CD14-positive monocyte (primary cell): ENCODE measurements at regions not wholly inside any gene's neighbourhood (a gene's known extent, or its start where the extent isn't known, plus 50 kb on each side); places are given as distances from the start of the nearest gene placed in this dataset.

Source experiments
- DNase-seq, 3 donors: peaks; one replicate each; pipeline ENCODE4 v3.0.0-alpha.2; 2011 to 2022
- H2AFZ ChIP-seq: 2 replicates; pipeline ENCODE4 v1.6.0; 2012; ENCODE audit warnings: mild to moderate bottlenecking, low read depth, low read length, inconsistent platforms; ENCODE audit not compliant: insufficient read depth, poor library complexity, severe bottlenecking
- H3K27ac ChIP-seq, 2 donors: 1 replicate in 1 of 2; 2 replicates in 1 of 2; pipeline ENCODE4 v1.5.1; 2012 to 2013; ENCODE audit warnings: low read length in 2 of 2, control low read depth in 1 of 2, inconsistent platforms in 1 of 2, low read depth in 1 of 2, mild to moderate bottlenecking in 1 of 2
- H3K27me3 ChIP-seq, 2 donors: one replicate each; pipeline versions ENCODE4 v1.6.0 to v1.6.1; 2011 to 2013; ENCODE audit warnings: low read length in 2 of 2; ENCODE audit not compliant: control insufficient read depth in 2 of 2, insufficient read depth in 2 of 2
- H3K36me3 ChIP-seq, 2 donors: replicated peaks in 1 of 2; 1 replicate in 1 of 2; 2 replicates in 1 of 2; pipeline versions ENCODE4 v1.5.1 to v1.6.1; 2012 to 2013; ENCODE audit warnings: low read length in 2 of 2, control low read depth in 1 of 2, inconsistent platforms in 1 of 2, mild to moderate bottlenecking in 1 of 2; ENCODE audit not compliant: insufficient read depth in 2 of 2, control insufficient read depth in 1 of 2
- H3K4me1 ChIP-seq, 2 donors: 1 replicate in 1 of 2; 2 replicates in 1 of 2; pipeline versions ENCODE4 v1.5.1 to v1.6.1; 2012 to 2013; ENCODE audit warnings: low read length in 2 of 2, control low read depth in 1 of 2, inconsistent platforms in 1 of 2, mild to moderate bottlenecking in 1 of 2, moderate library complexity in 1 of 2; ENCODE audit not compliant: insufficient read depth in 2 of 2, control insufficient read depth in 1 of 2
- H3K4me2 ChIP-seq: replicated peaks from 2 replicates; pipeline ENCODE3; 2012; ENCODE audit warnings: low read length, moderate library complexity, mild to moderate bottlenecking; ENCODE audit not compliant: poor library complexity, severe bottlenecking; ENCODE audit errors: extremely low read depth
- H3K4me3 ChIP-seq, 3 experiments: fragments of 200-600 bp in 1 of 3; sonication (generic) in 1 of 3; replicated peaks in 1 of 3; 1 replicate in 2 of 3; 2 replicates in 1 of 3; pipeline ENCODE4 v1.5.1; 2011 to 2013; ENCODE audit warnings: low read length in 3 of 3, mild to moderate bottlenecking in 3 of 3, control low read depth in 2 of 3, low read depth in 2 of 3, inconsistent platforms in 1 of 3, moderate library complexity in 1 of 3
- H3K79me2 ChIP-seq: 2 replicates; pipeline ENCODE4 v1.6.0; 2012; ENCODE audit warnings: mild to moderate bottlenecking, control low read depth, inconsistent platforms, low read length, moderate library complexity; ENCODE audit not compliant: insufficient read depth
- H3K9ac ChIP-seq: 2 replicates; pipeline ENCODE4 v1.6.0; 2017; ENCODE audit warnings: low read length, mild to moderate bottlenecking; ENCODE audit not compliant: insufficient read depth, poor library complexity, severe bottlenecking
- H3K9me3 ChIP-seq, 2 donors: replicated peaks in 1 of 2; 1 replicate in 1 of 2; 2 replicates in 1 of 2; pipeline versions ENCODE4 v1.5.1 to v1.6.1; 2012 to 2013; ENCODE audit warnings: low read length in 2 of 2, control low read depth in 1 of 2; ENCODE audit not compliant: control insufficient read depth in 1 of 2, insufficient read depth in 1 of 2
- H4K20me1 ChIP-seq: 2 replicates; pipeline ENCODE4 v1.6.0; 2012; ENCODE audit warnings: mild to moderate bottlenecking, low read length, control low read depth, moderate library complexity; ENCODE audit not compliant: insufficient read depth
- H3K27ac Mint-ChIP-seq, 7 donors: one replicate each; pipeline ENCODE4 v1.8.0; 2020; ENCODE audit warnings: mild to moderate bottlenecking in 7 of 7, mixed read lengths in 7 of 7, moderate library complexity in 6 of 7, inconsistent platforms in 2 of 7
- H3K27me3 Mint-ChIP-seq, 3 donors: one replicate each; pipeline ENCODE4 v1.8.0; 2021 to 2022; ENCODE audit warnings: low read depth in 3 of 3, mild to moderate bottlenecking in 3 of 3, mixed read lengths in 3 of 3, moderate library complexity in 3 of 3, inconsistent platforms in 1 of 3
- H3K36me3 Mint-ChIP-seq, 2 donors: one replicate each; pipeline ENCODE4 v1.8.0; 2020; ENCODE audit warnings: mixed read lengths in 2 of 2, inconsistent platforms in 1 of 2, mild to moderate bottlenecking in 1 of 2
- H3K4me1 Mint-ChIP-seq: one replicate; pipeline ENCODE4 v1.8.0; 2020; ENCODE audit warnings: mild to moderate bottlenecking, mixed read lengths
- H3K4me3 Mint-ChIP-seq, 2 donors: one replicate each; pipeline ENCODE4 v1.8.0; 2020; ENCODE audit warnings: mild to moderate bottlenecking in 2 of 2, mixed read lengths in 2 of 2, moderate library complexity in 1 of 2
- H3K9me3 Mint-ChIP-seq, 7 donors: one replicate each; pipeline ENCODE4 v1.8.0; 2020 to 2022; ENCODE audit warnings: mixed read lengths in 7 of 7, mild to moderate bottlenecking in 6 of 7, moderate library complexity in 6 of 7, inconsistent platforms in 2 of 7
- WGBS: methylation state at CpG from one replicate; pipeline ENCODE4 v1.1.5; 2013; ENCODE audit warnings: missing lambda C conversion rate; ENCODE audit not compliant: insufficient coverage; 5-methylcytosine and 5-hydroxymethylcytosine counted together
- intact Hi-C, 2 donors: fragments of 100-400 bp; cut with micrococcal nuclease; formaldehyde crosslinking; loops; one replicate each; pipeline versions ENCODE4 v1.15.0 to v1.15.1; 2023
- TF ChIP-seq, protein P1 (sequence below): fragments of 200-600 bp; IDR thresholded peaks from one replicate; pipeline ENCODE4 v1.8.0; 2022; ENCODE audit warnings: antibody characterized with exemption, mild to moderate bottlenecking

DNA sequence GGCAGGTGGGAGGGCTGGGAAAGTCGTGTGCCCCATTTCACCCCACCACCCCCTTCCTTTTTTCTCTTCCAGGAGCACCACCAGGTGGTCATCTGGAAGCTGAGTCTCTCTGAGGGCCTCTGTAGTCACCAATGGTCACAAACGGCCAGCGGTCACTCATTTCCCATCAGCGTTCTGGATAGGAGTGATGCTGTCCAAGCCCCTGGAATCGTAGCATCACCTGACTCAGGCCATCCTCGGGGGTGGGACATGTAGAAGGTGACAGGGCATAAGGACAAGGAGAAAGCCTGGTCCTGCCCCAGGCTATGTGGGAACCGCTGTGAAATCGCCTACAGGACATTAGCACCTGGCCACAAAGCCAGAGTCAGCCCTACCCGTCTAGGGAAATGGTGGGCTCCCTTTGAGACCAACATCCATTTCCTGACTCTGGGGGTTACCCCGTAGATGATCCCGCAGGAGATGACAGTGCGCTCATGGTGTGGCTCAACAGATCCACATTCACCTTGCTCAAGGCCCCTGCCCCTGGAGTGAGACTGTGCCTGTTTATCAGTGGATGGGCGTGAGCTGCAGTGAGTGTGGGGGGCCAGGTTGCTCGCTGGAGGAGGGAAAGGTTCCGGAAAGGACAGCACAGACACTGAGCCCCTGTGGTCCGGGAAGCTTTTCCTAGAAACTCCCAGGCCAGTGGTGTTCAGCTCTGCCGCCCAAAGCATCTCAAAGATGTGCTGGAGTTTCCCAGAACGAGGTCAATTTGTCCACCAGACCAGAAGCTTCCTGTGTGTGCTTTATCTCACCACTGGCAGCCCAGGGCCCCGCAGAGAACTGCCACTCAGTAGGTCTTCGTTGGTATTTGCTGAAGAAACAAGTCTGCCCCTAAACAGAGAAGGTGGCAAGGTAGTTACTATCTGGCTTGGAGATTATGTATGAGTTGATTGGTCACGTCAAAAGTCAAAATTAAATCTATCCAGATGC lies 61.1 kb upstream of the UNC5A start:
- TF ChIP-seq, protein P1, sequence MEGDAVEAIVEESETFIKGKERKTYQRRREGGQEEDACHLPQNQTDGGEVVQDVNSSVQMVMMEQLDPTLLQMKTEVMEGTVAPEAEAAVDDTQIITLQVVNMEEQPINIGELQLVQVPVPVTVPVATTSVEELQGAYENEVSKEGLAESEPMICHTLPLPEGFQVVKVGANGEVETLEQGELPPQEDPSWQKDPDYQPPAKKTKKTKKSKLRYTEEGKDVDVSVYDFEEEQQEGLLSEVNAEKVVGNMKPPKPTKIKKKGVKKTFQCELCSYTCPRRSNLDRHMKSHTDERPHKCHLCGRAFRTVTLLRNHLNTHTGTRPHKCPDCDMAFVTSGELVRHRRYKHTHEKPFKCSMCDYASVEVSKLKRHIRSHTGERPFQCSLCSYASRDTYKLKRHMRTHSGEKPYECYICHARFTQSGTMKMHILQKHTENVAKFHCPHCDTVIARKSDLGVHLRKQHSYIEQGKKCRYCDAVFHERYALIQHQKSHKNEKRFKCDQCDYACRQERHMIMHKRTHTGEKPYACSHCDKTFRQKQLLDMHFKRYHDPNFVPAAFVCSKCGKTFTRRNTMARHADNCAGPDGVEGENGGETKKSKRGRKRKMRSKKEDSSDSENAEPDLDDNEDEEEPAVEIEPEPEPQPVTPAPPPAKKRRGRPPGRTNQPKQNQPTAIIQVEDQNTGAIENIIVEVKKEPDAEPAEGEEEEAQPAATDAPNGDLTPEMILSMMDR = no peak
- H3K4me3 Mint-ChIP-seq = no peak overlapping the region
- Histone ChIP-seq H3K4me1 (no peaks in the 10 kb centered on the region), H3K36me3 (no peaks in the 10 kb centered on the region), H3K27me3 (peaks cover 14 to 40% of the 10 kb centered on the region in 2 donors), H3K79me2 (no peaks in the 10 kb centered on the region), H3K9me3 (peaks cover 0 to 6% of the 10 kb centered on the region in 2 donors), H3K4me2 (no peak overlapping the region), H3K9ac (no peak overlapping the region), H3K4me3 (no peak overlapping the region), H4K20me1 (no peaks in the 10 kb centered on the region), H2AFZ (no peak overlapping the region), H3K27ac (no peak overlapping the region)
- H3K27ac Mint-ChIP-seq = no peak overlapping the region
- peaks cover 34 to 55% (median 41%) of the 10 kb centered on the region in 3 donors for H3K27me3 Mint-ChIP-seq
- WGBS = 68% methylated on average over 18 of the region's 21 CpGs
- intact Hi-C loops = no loop called here
- peaks cover 0 to 10% (median 5%) of the 10 kb centered on the region in 7 donors for H3K9me3 Mint-ChIP-seq
- H3K4me1 Mint-ChIP-seq = peaks cover 3% of the 10 kb centered on the region
- peaks cover 0 to 2% of the 10 kb centered on the region in 2 donors for H3K36me3 Mint-ChIP-seq
- no peak for DNase-seq

DNA sequence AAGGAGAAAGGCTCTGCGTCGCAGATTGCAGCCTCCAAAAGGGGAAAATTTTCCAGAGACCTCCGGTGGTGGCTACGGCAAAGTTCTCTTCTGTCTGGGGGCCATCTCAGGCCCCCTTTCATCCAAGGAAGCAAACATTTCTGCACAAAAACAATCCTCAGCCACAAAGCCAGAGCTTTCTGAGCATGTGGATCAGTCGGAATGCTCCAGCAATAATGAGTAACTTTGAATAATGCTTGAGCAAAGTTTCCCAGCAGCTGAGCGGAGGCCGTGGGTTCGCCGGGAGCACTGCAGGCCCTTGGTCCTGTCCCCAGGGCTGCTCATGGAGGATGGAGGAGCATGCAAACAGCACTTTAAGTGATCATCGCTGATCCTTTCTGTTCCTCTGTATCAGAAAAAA lies 60.2 kb upstream of the UNC5A start:
- Mint-ChIP-seq H3K4me3 (no peak overlapping the region), H3K27ac (no peak overlapping the region), H3K27me3 (peaks cover 27 to 46% (median 34%) of the 10 kb centered on the region in 3 donors), H3K9me3 (peaks cover 0 to 16% (median 10%) of the 10 kb centered on the region in 7 donors), H3K4me1 (peaks cover 3% of the 10 kb centered on the region), H3K36me3 (peaks cover 0 to 2% of the 10 kb centered on the region in 2 donors)
- no peak for DNase-seq
- Histone ChIP-seq H3K36me3 (no peaks in the 10 kb centered on the region), H3K9me3 (peaks cover 1 to 5% of the 10 kb centered on the region in 2 donors), H3K27ac (no peak overlapping the region), H3K4me1 (no peaks in the 10 kb centered on the region), H3K27me3 (peaks cover 5 to 31% of the 10 kb centered on the region in 2 donors), H3K9ac (no peak overlapping the region), H3K4me2 (no peak overlapping the region), H3K4me3 (no peak overlapping the region), H4K20me1 (no peaks in the 10 kb centered on the region), H3K79me2 (no peaks in the 10 kb centered on the region), H2AFZ (no peak overlapping the region)
- WGBS = 95% methylated on average over 4 of the region's 10 CpGs
- intact Hi-C loops = no loop called here
- TF ChIP-seq, protein P1 = no peak
